Panc1 (cell line): ENCODE measurements at regions not wholly inside any gene's neighbourhood (a gene's known extent, or its start where the extent isn't known, plus 50 kb on each side); places are given as distances from the start of the nearest gene placed in this dataset.

Experiments
- CTCF ChIP-seq: fragments of 450-650 bp; IDR thresholded peaks from 2 replicates; pipeline ENCODE4 v1.5.1; 2017; ENCODE audit warnings: mild to moderate bottlenecking
- TF ChIP-seq, protein P1 (sequence below), 2 experiments: IDR thresholded peaks; 2 replicates each; pipeline ENCODE4 v1.6.1; 2011 to 2012; ENCODE audit warnings: low read depth in 2 of 2, control low read depth in 1 of 2, low read length in 1 of 2, mild to moderate bottlenecking in 1 of 2, moderate library complexity in 1 of 2; ENCODE audit not compliant: insufficient read depth in 1 of 2

DNA sequence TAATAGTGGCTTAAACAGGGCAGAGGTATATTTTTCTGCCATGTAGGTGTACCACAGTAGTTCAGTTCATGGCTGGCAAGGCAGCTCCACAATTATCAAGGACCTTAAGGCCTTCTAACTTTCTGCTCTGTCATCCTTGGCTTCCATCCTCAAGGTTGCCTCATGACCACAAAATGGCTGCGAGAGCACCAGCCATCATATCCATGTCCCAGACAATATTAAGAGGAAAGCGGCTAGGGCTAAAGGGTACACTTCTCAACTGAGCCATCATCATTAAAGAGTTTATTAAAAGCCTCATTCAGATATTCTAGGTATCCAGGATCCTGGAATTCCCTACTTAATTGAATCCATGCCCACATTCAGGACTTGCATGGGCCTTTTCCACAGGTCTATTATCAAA, 62.7 kb upstream of the MRI1 start:
- no peak for TF ChIP-seq CTCF
- TF ChIP-seq, protein P1, sequence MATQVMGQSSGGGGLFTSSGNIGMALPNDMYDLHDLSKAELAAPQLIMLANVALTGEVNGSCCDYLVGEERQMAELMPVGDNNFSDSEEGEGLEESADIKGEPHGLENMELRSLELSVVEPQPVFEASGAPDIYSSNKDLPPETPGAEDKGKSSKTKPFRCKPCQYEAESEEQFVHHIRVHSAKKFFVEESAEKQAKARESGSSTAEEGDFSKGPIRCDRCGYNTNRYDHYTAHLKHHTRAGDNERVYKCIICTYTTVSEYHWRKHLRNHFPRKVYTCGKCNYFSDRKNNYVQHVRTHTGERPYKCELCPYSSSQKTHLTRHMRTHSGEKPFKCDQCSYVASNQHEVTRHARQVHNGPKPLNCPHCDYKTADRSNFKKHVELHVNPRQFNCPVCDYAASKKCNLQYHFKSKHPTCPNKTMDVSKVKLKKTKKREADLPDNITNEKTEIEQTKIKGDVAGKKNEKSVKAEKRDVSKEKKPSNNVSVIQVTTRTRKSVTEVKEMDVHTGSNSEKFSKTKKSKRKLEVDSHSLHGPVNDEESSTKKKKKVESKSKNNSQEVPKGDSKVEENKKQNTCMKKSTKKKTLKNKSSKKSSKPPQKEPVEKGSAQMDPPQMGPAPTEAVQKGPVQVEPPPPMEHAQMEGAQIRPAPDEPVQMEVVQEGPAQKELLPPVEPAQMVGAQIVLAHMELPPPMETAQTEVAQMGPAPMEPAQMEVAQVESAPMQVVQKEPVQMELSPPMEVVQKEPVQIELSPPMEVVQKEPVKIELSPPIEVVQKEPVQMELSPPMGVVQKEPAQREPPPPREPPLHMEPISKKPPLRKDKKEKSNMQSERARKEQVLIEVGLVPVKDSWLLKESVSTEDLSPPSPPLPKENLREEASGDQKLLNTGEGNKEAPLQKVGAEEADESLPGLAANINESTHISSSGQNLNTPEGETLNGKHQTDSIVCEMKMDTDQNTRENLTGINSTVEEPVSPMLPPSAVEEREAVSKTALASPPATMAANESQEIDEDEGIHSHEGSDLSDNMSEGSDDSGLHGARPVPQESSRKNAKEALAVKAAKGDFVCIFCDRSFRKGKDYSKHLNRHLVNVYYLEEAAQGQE (IDR thresholded peaks at IDR 0.05; ENCODE audit: insufficient read depth in 1 of 2, low read depth in 2 of 2, low read length in 1 of 2): no peak
